ENCODE measurements at regions not wholly inside any gene's neighbourhood (a gene's known extent, or its start where the extent isn't known, plus 50 kb on each side); places are given as distances from the start of the nearest gene placed in this dataset.

GRCh38 chr15:70201425-70201775 is 103.7 kb upstream of the TLE3 start:
- ChIA-PET CTCF (ENCODE audit: partially characterized antibody) (interaction anchor here (0.7 kb wide), 1 partner anchor 93 kb away, joined by 4 read pairs; no protein-coding TSS in a partner anchor), POLR2A (ENCODE audit: partially characterized antibody) (no interaction called here)
- H3K18ac ChIP-seq (ENCODE audit: extremely low read depth, low read length), result no peak overlapping the region
- no peak overlapping the region for H2BK120ac ChIP-seq (replicated peaks; ENCODE audit: low read depth, low read length)
- no peaks in the 10 kb centered on the region for H3K9me3 ChIP-seq (ENCODE audit: insufficient read depth in 2 of 2, low read depth in 1 of 2, low read length in 1 of 2)
- H2BK5ac ChIP-seq (ENCODE audit: low read depth, low read length), result no peak overlapping the region
- H3K4ac ChIP-seq (replicated peaks; ENCODE audit: insufficient read length, low read depth, low read length), result no peak overlapping the region
- no peak overlapping the region for H3K56ac ChIP-seq (replicated peaks; ENCODE audit: insufficient read length, low read depth, low read length)
- no peak overlapping the region for H3K4me3 ChIP-seq (ENCODE audit: extremely low read depth in 1 of 4, insufficient read depth in 2 of 4, low read depth in 3 of 4, low read length in 4 of 4)
- no peak for DNase-seq (ENCODE audit: low read depth in 1 of 2, low spot score in 2 of 2)
- no peaks in the 10 kb centered on the region for H3K23me2 ChIP-seq (ENCODE audit: low read depth, low read length)
- no peak overlapping the region for H2AK5ac ChIP-seq (ENCODE audit: low read depth, low read length)
- FAIRE-seq, result no peak
- no peak overlapping the region for H2BK20ac ChIP-seq (ENCODE audit: low read length)
- 90% methylated on average over 6 of the region's 6 CpGs; no CpG with 5 or more reads in 1 of the 2 experiments for WGBS, 2 experiments (ENCODE audit: extremely low coverage in 1 of 2, insufficient coverage in 1 of 2, insufficient read length in 1 of 2, insufficient replicate concordance in 2 of 2, low coverage in 1 of 2, low lambda C conversion rate in 2 of 2, missing lambda C conversion rate in 1 of 2)
- no peak overlapping the region for H3K23ac ChIP-seq (ENCODE audit: insufficient read length)
- no peak overlapping the region for H4K5ac ChIP-seq (ENCODE audit: insufficient read length, low read depth, low read length)
- H3K4me1 ChIP-seq (replicated peaks in 1 of 4; ENCODE audit: control insufficient read depth in 3 of 4, insufficient read depth in 4 of 4, low read length in 3 of 4), result peaks cover 5 to 14% (median 10%) of the 10 kb centered on the region in 4 experiments
- no peaks in the 10 kb centered on the region for H3K79me2 ChIP-seq (ENCODE audit: control insufficient read depth in 1 of 2, insufficient read depth in 2 of 2, low read length in 2 of 2)
- H3K27me3 ChIP-seq (replicated peaks in 1 of 4; ENCODE audit: control insufficient read depth in 3 of 4, extremely low read depth in 1 of 4, insufficient read depth in 3 of 4, low read length in 3 of 4), result no peaks in the 10 kb centered on the region; a peak in 2 of 7 replicates
- no peaks in the 10 kb centered on the region for H3K36me3 ChIP-seq (ENCODE audit: control insufficient read depth in 2 of 4, insufficient read depth in 4 of 4, low read length in 3 of 4)
- no peak overlapping the region; the same call in 1 of the 2 replicates for H4K8ac ChIP-seq (ENCODE audit: extremely low read depth, insufficient read depth, low read length)
- H3K4me2 ChIP-seq (ENCODE audit: insufficient read depth in 1 of 2, low read depth in 2 of 2, low read length in 2 of 2), result no peak overlapping the region
- no peaks in the 10 kb centered on the region for H3K79me1 ChIP-seq (ENCODE audit: low read depth, low read length)
- no peaks in the 10 kb centered on the region for H4K20me1 ChIP-seq (replicated peaks in 1 of 2; ENCODE audit: control insufficient read depth in 1 of 2, insufficient read depth in 2 of 2, low read length in 2 of 2)
- no peak overlapping the region for H2BK15ac ChIP-seq (ENCODE audit: low read length)
- no peak overlapping the region for H2BK12ac ChIP-seq (ENCODE audit: low read depth, low read length)
- no peak overlapping the region for H3K14ac ChIP-seq (ENCODE audit: insufficient read length)
- no peak overlapping the region for H3K9ac ChIP-seq (replicated peaks in 1 of 4; ENCODE audit: extremely low read depth in 1 of 4, low read depth in 3 of 4, low read length in 3 of 4)
- TF ChIP-seq CREB1 (IDR thresholded peaks at IDR 0.05), result no peak
- H4K91ac ChIP-seq (replicated peaks; ENCODE audit: insufficient read length, low read length), result no peak overlapping the region
- no peak overlapping the region for H2AFZ ChIP-seq (ENCODE audit: low read length)
- no peak overlapping the region for H3K27ac ChIP-seq (ENCODE audit: low read depth, low read length)

All from H1 (cell line).